HG02884 (cell line): ENCODE measurements at regions not wholly inside any gene's neighbourhood (a gene's known extent, or its start where the extent isn't known, plus 50 kb on each side); places are given as distances from the start of the nearest gene placed in this dataset.
"Not testable (repeated sequence)": the region's sequence is repeated elsewhere in the genome, so short reads cannot be mapped to it uniquely, and the experiment has no call there.

ENCODE experiments used
- ATAC-seq: cut with Tn5 transposase; IDR thresholded peaks from one replicate; pipeline ENCODE4 v1.9.1; 2021; ENCODE audit warnings: mild to moderate bottlenecking, moderate library complexity; ENCODE audit not compliant: unreplicated experiment

DNA sequence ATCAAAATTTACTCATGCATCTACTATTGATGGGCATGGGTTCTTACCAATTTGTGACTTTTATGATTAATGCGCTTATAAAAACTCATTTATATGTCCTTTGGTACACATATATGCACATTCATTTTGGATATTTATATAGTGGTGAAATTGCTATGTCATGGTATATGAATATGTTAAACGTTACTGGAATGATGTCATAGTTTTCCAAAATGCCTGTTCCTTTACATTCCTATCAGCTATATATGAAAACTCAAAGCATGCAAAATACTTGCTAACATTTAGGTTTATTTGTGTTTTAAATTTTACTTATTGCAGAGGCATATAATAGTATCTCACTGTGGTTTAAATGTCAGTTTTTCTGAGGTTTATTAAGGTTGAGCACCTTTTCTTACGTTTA lies 1403.1 kb downstream of the HACE1 start:
- ATAC-seq = no peak

DNA sequence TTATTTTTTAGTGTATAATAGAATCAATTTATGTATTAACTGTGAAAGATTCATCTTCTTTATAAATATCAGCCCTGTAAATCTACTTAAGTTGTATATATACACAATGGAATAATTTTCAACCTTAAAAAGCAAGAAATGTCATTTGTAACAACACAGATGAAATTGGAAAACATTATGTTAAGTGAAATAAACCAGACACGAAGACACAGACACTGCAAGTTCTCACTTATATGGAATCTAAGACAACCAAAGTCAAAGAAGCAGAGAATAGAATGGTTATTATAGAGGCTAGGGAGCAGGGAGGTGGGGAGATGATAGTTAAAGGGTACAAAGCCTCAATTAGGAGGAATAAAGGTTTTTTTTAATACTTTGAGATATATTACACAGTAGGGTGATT lies 1404.4 kb downstream of the HACE1 start:
- no peak for ATAC-seq

DNA sequence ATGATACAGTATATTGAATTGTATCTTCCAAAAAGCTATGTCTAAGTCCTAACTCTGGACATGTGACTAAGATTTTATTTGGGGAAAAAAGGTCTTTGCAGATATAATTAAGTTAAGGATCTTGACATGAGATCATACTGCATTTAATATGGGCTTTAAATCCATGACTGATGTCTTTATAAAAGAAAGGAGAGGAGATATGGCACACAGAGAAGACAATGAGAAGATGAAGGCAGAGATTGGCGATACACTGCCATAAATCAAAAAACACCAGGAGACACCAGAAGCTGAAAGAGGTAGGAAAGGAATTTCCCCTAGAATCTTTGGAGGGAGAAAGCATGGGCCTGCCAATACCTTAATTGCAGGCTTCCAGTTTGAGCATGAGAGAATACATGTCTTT lies 1450.2 kb downstream of the HACE1 start:
- ATAC-seq = no peak

DNA sequence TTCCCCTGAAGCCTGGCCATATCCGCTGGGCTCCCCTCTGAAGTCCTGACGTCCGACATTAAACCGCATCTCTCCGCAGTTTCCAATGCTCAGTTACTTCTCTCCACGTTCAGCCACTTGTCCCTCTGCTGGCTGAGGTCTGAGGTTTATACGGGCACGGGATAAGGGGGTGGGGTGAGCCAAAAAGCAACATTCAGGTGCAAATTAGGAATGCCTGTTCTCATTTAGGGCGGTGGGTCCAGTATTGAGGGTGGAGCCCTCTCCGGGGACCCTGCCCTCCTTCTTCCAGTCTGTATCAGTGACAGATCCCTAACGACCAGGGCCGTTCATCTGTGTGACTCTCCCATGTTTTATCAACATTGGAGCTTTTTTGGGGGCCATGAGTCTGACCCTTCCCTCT lies 1454.4 kb downstream of the HACE1 start:
- ATAC-seq = no peak

DNA sequence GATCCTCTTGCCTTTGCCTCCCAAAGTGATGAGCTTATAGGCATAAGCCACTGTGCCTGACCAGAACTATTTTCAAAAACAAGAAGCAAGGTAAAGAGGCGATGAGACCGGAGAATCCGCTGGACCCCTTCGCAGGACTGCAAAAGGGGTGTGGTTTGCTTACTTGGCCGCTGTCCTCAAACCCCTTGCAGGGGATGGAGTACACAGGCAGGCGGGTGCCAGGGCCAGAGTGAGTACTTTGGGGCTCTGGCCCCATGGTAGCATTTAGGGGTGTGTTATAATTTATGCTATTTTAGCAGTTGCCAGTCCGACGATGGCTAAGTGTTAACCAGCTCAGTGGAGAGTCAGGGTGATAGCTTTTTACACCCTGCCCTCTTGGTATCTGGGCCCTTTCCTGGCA lies 1454.9 kb downstream of the HACE1 start:
- ATAC-seq = no peak

DNA sequence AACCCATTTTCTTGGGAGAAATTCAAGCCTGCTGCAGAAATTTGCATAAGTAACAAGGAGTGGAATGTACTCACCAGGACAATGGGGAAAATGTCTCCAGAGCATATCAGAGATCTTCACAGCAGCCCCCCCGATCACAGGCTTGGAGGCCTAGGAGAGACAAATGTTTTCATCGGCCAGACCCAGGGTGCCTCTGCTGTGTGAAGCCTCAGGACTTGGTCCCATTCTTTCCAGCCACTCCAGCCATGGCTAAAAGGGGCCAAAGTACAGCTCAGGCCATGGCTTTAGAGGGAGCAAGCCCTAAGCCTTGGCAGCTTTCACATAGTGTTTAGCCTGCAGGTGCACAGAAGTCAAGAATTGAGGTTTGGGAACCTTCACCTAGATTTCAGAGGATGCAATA lies 1463.0 kb downstream of the HACE1 start:
- ATAC-seq = no peak

DNA sequence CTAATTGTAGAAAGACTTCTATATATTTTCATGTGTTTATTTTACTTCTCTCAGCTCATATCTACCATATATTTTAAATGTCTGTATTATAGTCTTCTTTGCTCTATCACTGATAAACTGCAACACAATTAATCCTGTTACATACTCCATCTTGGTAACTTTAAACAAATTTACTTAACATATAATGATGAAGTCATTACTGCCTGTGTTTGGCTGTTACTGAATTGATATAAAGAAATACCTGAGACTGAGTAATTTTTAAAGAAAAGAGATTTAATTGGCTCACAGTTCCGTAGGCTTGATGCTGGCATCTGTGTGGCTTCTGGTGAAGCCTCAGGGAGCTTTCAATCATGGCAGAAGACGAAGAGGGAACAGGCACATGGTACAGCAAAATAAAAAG lies 1480.4 kb downstream of the HACE1 start:
- no peak for ATAC-seq

DNA sequence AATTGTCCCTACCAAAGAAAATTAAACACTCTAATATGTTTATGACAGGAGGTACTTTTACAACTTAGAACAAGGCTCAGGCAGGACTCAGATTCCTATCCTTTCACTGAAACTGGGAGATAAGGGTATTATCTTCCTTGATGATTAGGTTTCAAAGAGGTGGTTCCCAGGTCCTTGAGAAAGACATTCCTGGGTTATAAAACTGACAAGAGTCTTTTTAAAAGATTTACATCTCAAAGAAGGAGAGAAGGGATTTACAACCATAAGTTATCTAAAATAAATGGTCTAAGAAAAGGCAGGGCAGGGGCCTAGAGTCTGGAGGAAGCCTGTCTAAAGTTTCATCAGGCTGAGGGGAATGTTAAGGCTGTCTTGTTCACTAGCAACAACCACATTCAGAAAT lies 1492.5 kb downstream of the HACE1 start:
- no peak for ATAC-seq

DNA sequence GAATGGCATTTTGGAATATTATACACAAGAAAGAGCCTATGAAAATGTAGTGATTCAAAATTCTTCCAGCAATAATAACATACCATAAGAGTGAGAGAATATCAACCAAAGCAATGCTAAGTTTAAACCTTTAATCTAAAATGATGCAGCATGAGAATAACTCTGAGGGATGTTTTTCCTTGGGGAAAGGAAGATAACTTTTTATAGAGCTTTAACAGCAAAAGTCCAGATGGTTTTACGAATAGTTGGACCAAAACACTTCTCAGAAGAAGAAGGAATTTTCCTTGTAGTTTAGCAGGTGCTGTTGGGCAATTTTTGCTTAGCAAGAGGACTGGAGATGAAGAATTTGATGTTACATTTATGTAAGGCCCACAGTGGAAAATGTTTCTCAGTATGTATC lies 1503.2 kb downstream of the HACE1 start:
- no peak for ATAC-seq

DNA sequence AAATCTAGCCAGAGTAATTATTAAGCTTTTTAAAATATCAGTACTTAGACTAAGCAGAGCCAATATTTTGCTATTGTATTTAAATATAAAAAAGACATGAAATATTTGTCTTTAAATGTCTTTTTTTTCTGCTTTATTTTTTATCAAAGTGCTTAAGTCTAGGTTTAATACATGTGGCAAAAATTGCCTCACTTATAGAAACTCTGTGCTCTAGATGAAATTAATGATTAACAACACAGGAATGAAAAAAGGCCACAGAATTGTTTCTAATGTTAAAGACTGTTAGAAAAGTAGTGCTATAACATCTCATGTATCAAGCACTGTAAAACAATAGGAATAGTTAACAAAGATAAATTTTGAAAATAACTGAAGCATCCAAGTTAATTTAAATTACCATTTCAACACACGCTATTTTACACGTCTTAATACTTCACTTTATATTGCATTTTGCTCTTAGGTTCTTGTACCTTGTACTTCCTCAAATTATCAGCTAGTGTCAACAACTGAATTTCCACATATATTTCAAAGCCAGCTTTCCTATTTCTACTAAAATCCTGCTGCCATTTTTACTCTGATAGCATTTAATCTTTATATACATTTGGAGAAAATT lies 1515.1 kb downstream of the HACE1 start:
- ATAC-seq = no peak

DNA sequence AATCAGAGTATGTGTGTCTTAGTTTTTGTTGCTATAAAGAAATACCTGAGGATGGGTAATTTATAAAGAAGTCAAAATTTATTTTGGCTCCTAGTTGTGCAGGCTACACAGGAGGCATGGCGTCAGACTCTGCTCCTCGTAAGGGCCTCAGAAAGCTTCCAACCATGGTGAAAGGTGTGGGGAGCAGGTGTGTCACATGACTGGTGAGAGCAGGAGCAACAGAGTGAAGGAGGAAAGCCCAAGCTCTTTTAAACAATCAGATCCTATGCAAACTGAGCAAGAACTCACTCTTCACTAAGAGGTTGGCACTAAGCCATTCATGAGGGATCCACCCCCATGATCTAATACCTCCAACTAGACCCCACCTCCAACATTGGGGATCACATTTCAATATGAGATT lies 1524.3 kb downstream of the HACE1 start:
- ATAC-seq = no peak

DNA sequence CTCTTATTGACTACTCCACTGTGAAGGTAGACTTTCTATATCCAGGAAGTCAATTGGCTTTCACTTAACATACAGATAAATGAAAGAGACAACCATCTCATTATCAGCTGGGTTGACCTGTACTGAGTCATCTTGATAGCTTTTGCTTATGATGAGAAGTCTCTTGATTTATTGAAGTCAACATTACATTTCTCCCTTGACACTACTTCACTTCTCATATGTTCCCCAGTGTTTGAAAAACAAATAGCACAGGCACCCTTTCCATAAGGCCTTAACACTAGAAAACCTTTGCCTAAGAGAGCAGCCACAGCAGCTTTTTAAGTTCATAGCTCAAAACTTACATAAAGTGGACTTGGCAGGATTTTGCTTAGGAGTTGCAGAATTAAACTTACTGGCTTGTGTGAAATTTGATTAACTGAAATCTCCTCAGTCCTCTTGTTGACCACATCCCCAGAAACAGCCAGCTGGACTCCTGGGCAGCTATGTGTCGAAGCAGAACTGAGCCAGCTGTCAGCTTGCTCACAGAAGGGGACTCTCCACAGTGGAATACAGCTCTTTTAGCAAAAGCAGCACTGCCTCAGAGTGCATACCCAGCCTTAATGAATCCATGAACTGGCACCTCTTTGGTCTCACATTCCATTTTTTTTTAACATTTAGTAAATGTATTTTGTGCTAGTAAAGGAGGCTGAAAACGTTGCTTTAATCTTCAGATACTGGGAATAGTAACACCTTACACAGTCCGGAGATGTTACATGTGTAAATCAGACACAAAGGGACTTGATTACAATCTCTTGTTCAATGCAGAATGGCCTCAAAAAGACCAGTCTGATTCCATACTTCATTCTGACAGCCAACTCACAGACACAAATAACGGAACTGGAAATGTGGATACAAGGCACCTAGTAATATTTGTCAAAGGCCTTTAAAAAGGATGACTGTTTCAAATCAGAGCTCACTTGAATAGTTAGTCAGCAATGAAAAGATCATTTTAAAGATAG lies 1532.7 kb downstream of the HACE1 start:
- ATAC-seq = no peak

DNA sequence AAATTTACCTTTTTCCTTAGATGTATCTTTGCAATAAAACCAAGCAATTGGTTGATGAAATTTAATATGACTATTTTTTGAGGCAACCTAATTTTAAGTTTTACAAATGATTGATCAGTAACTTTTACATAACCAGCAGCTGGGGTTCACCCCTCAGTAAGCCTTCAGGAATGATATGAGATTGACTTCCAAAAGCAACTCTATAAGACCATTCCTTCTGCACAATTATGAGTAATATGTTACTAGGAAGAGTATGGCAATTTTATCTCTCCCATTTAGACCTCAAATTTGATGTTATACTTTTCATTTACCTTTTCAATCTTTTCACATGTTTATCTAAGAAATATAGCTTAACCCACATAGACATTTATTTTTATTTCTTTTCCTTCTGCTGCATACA lies 1546.3 kb downstream of the HACE1 start:
- ATAC-seq = no peak

DNA sequence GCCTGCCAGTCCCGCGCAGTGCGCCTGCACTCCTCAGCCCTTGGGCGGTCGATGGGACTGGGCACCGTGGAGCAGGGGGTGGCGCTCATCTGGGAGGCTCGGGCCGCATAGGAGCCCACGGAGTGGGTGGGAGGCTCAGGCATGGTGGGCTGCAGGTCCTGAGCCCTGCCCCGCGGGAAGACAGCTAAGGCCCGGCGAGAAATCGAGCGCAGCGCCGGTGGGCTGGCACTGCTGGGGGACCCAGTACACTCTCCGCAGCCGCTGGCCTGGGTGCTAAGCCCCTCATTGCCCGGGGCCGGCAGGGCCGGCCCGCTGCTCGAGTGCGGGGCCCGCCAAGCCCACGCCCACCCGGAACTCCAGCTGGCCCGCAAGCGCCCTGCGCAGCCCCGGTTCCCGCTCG lies 1565.3 kb downstream of the HACE1 start:
- ATAC-seq = not testable (repeated sequence)

DNA sequence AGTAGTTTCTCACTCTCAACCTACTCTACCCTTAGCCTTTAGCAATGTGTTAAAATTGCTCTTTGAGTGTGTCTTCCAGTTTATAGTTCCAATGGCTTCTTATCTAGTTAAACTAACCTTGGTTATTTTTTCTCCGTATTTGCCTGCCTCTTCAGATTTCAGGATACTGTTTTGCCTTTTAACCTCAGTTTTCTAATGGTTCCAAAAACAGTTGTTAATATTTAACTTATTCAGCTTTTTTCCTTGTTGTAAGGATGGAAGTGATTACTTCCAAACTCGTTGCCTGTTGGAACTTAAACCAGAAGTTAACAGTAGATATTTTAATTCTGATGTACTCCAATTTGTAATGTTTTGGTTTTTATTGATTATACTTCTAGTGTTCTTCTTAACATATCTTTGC lies 1574.9 kb downstream of the HACE1 start:
- ATAC-seq = no peak

DNA sequence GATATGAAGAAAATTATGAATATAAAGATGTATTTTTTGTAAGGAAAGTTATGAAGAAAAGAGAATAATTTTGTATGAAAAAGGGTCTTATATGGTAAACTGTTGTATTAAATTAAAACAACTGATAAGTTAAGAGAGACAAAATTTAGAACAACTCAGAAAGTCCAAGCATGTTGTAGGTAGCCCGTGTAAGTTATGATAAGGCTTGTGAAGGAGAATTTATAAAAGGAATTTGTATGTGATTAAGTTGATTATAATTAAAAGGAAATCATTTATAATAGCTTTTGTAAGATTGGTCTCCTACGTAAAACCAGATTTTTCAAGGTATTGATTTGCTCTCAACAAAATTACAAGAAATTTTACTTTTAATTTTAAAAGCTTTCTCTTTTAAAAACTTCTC lies 1579.3 kb downstream of the HACE1 start:
- ATAC-seq = no peak

DNA sequence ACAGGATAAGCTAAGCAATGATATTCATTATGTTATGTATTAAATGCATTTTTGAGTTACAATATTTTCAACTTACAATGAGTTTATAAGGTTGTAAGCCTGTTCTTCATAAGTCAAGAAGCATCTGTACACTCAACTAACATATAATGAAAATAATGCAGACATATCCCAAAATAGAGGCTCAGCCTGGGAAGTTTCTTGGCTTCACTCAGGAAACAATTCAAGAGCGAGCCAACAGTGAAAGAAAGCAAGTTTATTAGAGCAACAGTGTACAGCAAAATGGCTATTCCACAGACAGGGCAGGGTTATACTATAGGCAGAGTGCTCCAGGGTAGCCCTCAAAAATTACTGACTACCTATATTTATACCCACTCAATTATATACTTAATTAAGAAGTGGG lies 1581.8 kb downstream of the HACE1 start:
- ATAC-seq = no peak

DNA sequence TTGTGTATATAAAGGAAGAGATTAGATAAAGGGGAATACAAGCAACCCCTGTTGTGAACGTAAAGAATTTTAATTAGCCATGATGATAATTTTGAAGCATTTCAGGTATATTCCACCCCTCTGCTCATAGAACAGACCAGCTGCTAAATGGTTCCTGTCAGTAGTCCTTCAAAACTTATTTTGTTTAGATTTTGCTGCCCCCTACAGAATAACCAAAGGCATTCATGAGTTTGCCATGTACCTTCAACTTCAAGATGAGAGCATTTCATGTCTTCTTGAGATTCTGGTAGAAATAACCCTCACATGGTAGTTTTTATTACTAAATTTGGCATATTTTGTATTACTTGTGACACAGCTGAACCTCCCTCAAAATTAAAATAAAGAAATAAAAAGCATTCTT lies 1586.7 kb downstream of the HACE1 start:
- no peak for ATAC-seq

DNA sequence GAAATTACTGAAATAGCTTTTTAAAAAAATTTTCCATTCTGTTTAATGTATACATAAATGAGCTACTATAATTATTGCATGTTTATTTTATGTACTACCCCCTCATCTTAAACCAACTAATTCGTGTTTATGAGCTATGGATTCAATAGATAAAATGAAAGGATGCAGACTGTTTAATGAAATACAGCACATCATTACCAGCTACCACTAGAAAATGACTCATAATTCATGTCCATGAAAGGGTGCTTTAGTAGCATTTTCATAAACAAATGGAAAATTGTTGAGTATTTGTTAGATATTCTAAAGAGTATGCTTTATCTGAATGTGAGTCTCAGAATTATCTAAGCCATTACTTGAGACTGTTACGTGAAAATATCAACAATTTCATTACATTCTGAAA lies 1590.1 kb downstream of the HACE1 start:
- ATAC-seq = no peak

DNA sequence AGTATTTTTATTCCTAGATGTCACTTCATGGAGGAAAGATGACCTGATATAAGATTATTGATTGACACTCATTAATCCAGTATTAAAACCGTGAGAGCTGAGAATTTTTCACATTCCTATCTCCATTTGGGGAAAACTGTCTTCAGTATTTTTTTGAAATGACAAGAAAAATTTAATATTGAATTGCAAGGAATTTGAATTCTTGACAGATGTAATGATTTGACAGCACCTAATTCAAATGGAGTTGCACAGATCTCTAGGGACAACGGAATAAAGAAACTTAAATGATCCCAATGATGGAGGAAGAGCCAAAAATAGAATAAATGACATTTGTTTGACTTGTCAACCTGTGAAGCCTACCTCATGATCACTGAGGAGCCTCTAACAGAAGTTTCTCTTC lies 1591.4 kb downstream of the HACE1 start:
- no peak for ATAC-seq

DNA sequence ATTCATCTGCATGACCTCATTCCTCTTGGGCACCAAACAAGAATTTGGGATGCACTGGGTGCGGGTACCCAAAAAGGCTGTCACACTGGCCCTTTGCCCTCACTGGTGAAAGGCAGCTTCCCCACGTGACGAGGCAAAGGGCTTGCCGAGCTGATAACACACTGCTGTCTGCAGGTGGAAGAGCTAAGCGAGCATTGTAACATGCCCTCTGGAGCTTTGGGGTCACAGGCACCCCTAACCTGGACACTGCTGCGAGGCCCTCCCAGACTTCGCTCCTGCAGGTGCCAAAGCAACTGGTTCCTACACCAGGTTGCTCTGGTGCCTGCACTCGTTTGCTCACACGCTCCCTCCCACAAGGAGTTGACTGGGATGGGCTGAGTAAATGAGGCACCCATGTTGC lies 1595.7 kb downstream of the HACE1 start:
- ATAC-seq = no peak

DNA sequence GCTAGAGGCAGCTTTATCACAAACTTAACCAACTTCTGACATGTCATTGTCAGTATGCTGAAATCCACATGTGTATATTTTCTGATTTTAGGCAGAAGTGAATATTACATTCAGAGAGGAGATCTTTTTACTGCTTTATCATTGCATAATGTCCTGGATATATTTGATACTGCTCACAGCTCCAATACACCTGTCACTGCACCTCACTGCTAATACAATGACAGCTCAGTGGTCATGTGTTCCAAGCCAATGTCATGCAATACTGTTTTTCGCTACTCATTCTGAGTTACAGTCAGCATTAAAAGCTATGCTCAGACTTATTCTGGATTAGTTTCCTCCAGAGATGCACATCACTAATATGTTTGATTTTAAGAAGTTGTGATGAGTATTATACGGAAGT lies 1604.6 kb downstream of the HACE1 start:
- ATAC-seq = no peak
